ENCODE measurements at regions not wholly inside any gene's neighbourhood (a gene's known extent, or its start where the extent isn't known, plus 50 kb on each side); places are given as distances from the start of the nearest gene placed in this dataset.

GRCh38 chr16:82402665-82403218 is 224.0 kb upstream of the CDH13 start (continued):
- TF ChIP-seq RXRA (IDR thresholded peaks at IDR 0.05; ENCODE audit: insufficient read depth, low read depth, low read length), result no peak
- no peak for TF ChIP-seq CREB1 (IDR thresholded peaks at IDR 0.05)
- TF ChIP-seq SIN3A (conservative IDR thresholded peaks at IDR 0.05 in 1 of 2, IDR thresholded peaks at IDR 0.05 in 1 of 2; ENCODE audit: low read depth in 1 of 2, low read length in 2 of 2), result no peak
- no peak for TF ChIP-seq BACH1 (IDR thresholded peaks at IDR 0.05; ENCODE audit: low read length)
- TF ChIP-seq RBBP5 (IDR thresholded peaks at IDR 0.05; ENCODE audit: borderline replicate concordance, low read depth, low read length), result no peak

All from H1 (cell line).